Endothelial cell of umbilical vein (primary cell): ENCODE measurements at regions not wholly inside any gene's neighbourhood (a gene's known extent, or its start where the extent isn't known, plus 50 kb on each side); places are given as distances from the start of the nearest gene placed in this dataset.

Experiments used
- JUN ChIP-seq: IDR thresholded peaks from 2 replicates; pipeline ENCODE4 v1.6.1; 2011; ENCODE audit warnings: borderline replicate concordance, low read depth; ENCODE audit not compliant: insufficient read length, insufficient read depth
- MYC ChIP-seq: IDR thresholded peaks from one replicate; pipeline ENCODE4 v1.6.1; 2011; ENCODE audit warnings: mild to moderate bottlenecking, low read depth, low read length
- TF ChIP-seq, protein P1 (sequence below), 2 donors: IDR thresholded peaks; 1 replicate in 1 of 2; 2 replicates in 1 of 2; pipeline ENCODE4 v1.5.1; 2011; ENCODE audit warnings: low read length in 2 of 2, mild to moderate bottlenecking in 2 of 2, moderate library complexity in 2 of 2, control low read depth in 1 of 2, inconsistent platforms in 1 of 2, low read depth in 1 of 2; ENCODE audit not compliant: insufficient read depth in 1 of 2; ENCODE audit errors: extremely low read depth in 1 of 2

DNA sequence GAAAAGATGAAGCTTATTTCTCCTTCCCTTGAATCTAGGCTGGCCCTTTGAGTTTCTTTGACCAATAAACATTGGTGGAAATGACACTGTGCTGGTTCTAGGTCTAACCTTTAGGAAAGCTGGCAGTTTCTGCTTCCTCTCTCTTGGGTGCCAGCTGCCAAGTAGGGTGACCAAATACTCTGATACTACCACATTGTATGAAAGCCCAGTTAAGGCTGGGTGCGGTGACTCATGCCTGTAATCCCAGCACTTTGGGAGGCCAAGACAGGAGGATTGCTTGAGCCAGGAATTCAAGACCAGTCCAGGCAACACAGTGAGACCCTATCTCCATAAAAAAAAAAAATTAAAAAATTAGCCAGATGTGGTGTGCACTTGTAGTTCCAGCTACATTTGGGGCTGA lies 320.7 kb downstream of the ZNF621 start:
- TF ChIP-seq, protein P1, sequence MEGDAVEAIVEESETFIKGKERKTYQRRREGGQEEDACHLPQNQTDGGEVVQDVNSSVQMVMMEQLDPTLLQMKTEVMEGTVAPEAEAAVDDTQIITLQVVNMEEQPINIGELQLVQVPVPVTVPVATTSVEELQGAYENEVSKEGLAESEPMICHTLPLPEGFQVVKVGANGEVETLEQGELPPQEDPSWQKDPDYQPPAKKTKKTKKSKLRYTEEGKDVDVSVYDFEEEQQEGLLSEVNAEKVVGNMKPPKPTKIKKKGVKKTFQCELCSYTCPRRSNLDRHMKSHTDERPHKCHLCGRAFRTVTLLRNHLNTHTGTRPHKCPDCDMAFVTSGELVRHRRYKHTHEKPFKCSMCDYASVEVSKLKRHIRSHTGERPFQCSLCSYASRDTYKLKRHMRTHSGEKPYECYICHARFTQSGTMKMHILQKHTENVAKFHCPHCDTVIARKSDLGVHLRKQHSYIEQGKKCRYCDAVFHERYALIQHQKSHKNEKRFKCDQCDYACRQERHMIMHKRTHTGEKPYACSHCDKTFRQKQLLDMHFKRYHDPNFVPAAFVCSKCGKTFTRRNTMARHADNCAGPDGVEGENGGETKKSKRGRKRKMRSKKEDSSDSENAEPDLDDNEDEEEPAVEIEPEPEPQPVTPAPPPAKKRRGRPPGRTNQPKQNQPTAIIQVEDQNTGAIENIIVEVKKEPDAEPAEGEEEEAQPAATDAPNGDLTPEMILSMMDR (IDR thresholded peaks at IDR 0.05; ENCODE audit: extremely low read depth in 1 of 2, insufficient read depth in 1 of 2, low read depth in 1 of 2, low read length in 2 of 2): no peak
- TF ChIP-seq JUN: no peak
- TF ChIP-seq MYC: no peak
